HepG2 (cell line): ENCODE measurements at regions not wholly inside any gene's neighbourhood (a gene's known extent, or its start where the extent isn't known, plus 50 kb on each side); places are given as distances from the start of the nearest gene placed in this dataset.

ENCODE experiments used
- ATAC-seq: fragments of 200-7000 bp; cut with Tn5 transposase; 3 replicates; pipeline ENCODE4 v1.9.1; 2020; ENCODE audit warnings: mild to moderate bottlenecking, moderate library complexity
- BruUV-seq: library from RNA; stranded (reverse); fragments of 400-500 nt; replicated peaks from 2 replicates; lab custom pipeline; 2021; lab: Mats Ljungman, UMichigan
- CTCF ChIA-PET: fragments of 300-600 bp; formaldehyde crosslinking; extraction: SDS; loops from one replicate; lab custom pipeline; 2021; ENCODE audit warnings: low total read pairs, inconsistent platforms, low intra/inter-chr PET ratio; lab: Yijun Ruan, JAX
- POLR2A ChIA-PET: fragments of 350-600 bp; sonication (Branson Sonifier 250); formaldehyde crosslinking; loops from one replicate; lab custom pipeline; 2020; ENCODE audit warnings: antibody characterized with exemption, inconsistent platforms; lab: Yijun Ruan, JAX
- DNase-seq: peaks from one replicate; pipeline ENCODE4 v3.0.0-alpha.2; 2015; ENCODE audit warnings: low spot score
- FAIRE-seq: peaks from 3 replicates; lab custom pipeline; 2011; peaks lifted over from hg19 to GRCh38; lab: Jason Lieb, UNC
- H2AFZ ChIP-seq: one replicate; pipeline ENCODE4 v1.6.1; 2011; ENCODE audit warnings: low read length, inconsistent platforms
- H3K27ac ChIP-seq: fragments of 300-600 bp; 3 replicates; pipeline ENCODE4 v1.8.0; 2011; ENCODE audit warnings: mixed run types, mild to moderate bottlenecking, mixed read lengths, low read length, inconsistent platforms; ENCODE audit not compliant: insufficient read depth; ENCODE audit errors: extremely low read length
- H3K27me3 ChIP-seq, 2 experiments: fragments of 200-600 bp in 1 of 2; 2 replicates in 1 of 2; 3 replicates in 1 of 2; pipeline versions ENCODE4 v1.6.0 to v1.8.0; 2011; ENCODE audit warnings: low read length in 2 of 2, mild to moderate bottlenecking in 2 of 2, moderate library complexity in 2 of 2, inconsistent platforms in 1 of 2; ENCODE audit not compliant: insufficient read depth in 2 of 2, control insufficient read depth in 1 of 2
- H3K36me3 ChIP-seq, 2 experiments: fragments of 200-600 bp in 1 of 2; replicated peaks in 1 of 2; 2 replicates in 1 of 2; 3 replicates in 1 of 2; pipeline versions ENCODE4 v1.5.1 to v1.8.0; 2011; ENCODE audit warnings: low read length in 2 of 2, inconsistent platforms in 1 of 2; ENCODE audit not compliant: insufficient read depth in 2 of 2, control insufficient read depth in 1 of 2
- H3K4me1 ChIP-seq: 2 replicates; pipeline ENCODE4 v1.5.1; 2012; ENCODE audit warnings: low read length, inconsistent platforms; ENCODE audit not compliant: insufficient read depth
- H3K4me2 ChIP-seq: 2 replicates; pipeline ENCODE4 v1.6.0; 2011; ENCODE audit warnings: low read depth, low read length, inconsistent platforms
- H3K4me3 ChIP-seq, 3 experiments: fragments of 200-600 bp in 1 of 3; sonication (generic), shearing (Covaris generic) in 1 of 3; replicated peaks in 1 of 3; 2 replicates each; pipeline ENCODE4 v1.5.1; 2011 to 2016; ENCODE audit warnings: low read length in 3 of 3, inconsistent platforms in 2 of 3, low read depth in 2 of 3, mild to moderate bottlenecking in 2 of 3, control low read depth in 1 of 3, mixed read lengths in 1 of 3; ENCODE audit not compliant: insufficient read depth in 1 of 3
- H3K79me2 ChIP-seq: one replicate; pipeline ENCODE4 v1.6.1; 2011; ENCODE audit warnings: low read length, inconsistent platforms; ENCODE audit not compliant: insufficient read depth
- H3K9ac ChIP-seq: 2 replicates; pipeline ENCODE4 v1.6.0; 2011; ENCODE audit warnings: mild to moderate bottlenecking, low read depth, low read length, inconsistent platforms; ENCODE audit not compliant: insufficient read depth
- H3K9me3 ChIP-seq: 2 replicates; pipeline ENCODE4 v1.5.1; 2012; ENCODE audit warnings: mild to moderate bottlenecking, low read length
- H4K20me1 ChIP-seq: 2 replicates; pipeline ENCODE4 v1.6.0; 2011; ENCODE audit warnings: inconsistent platforms, mild to moderate bottlenecking, low read length, moderate library complexity; ENCODE audit not compliant: insufficient read depth
- CTCF ChIP-seq: sonication (generic); formaldehyde crosslinking; IDR thresholded peaks from 2 replicates; pipeline ENCODE4 v1.5.0; 2020; ENCODE audit warnings: mild to moderate bottlenecking, missing genetic modification reagents, moderate library complexity
- EZH2 ChIP-seq: conservative IDR thresholded peaks from 2 replicates; pipeline ENCODE4 v1.6.1; 2012; ENCODE audit warnings: mild to moderate bottlenecking, low read depth, low read length, moderate library complexity
- MLX ChIP-seq: IDR thresholded peaks from 2 replicates; pipeline ENCODE4 v1.6.1; 2016
- NR1H2 ChIP-seq: sonication (generic); formaldehyde crosslinking; IDR thresholded peaks from 2 replicates; pipeline ENCODE4 v1.8.1; 2022; ENCODE audit warnings: low read depth, missing genetic modification reagents, borderline replicate concordance
- PPARG ChIP-seq: conservative IDR thresholded peaks from 2 replicates; pipeline ENCODE4 v1.6.1; 2016; ENCODE audit warnings: missing biosample characterization, missing genetic modification reagents
- YY1 ChIP-seq: IDR thresholded peaks from 2 replicates; pipeline ENCODE4 v1.6.1; 2011; ENCODE audit warnings: low read length, low read depth, moderate library complexity, mild to moderate bottlenecking; ENCODE audit not compliant: insufficient read depth, insufficient replicate concordance
- ZMYM4 ChIP-seq: sonication (generic); formaldehyde crosslinking; IDR thresholded peaks from 2 replicates; pipeline ENCODE4 v1.8.1; 2023; ENCODE audit warnings: mild to moderate bottlenecking, missing genetic modification reagents
- ZNF543 ChIP-seq: sonication (generic); formaldehyde crosslinking; IDR thresholded peaks from 2 replicates; pipeline ENCODE4 v1.4.0; 2020; ENCODE audit warnings: mild to moderate bottlenecking, missing genetic modification reagents
- ZNF563 ChIP-seq: sonication (generic); formaldehyde crosslinking; IDR thresholded peaks from 2 replicates; pipeline ENCODE4 v1.8.0; 2022; ENCODE audit warnings: mild to moderate bottlenecking, moderate library complexity, missing genetic modification reagents
- WGBS: methylation state at CpG from one replicate; pipeline ENCODE4 v1.1.6; 2017; ENCODE audit warnings: low lambda C conversion rate; 5-methylcytosine and 5-hydroxymethylcytosine counted together
- in situ Hi-C: cut with HindIII; loops from 2 replicates; pipeline ENCODE4 v1.10.0; 2017; ENCODE audit warnings: low pct_unique_long_range_greater_than_20kb; ENCODE audit not compliant: extremely low pct_ligation_motif_present
- intact Hi-C: fragments of 100-400 bp; cut with micrococcal nuclease; formaldehyde crosslinking; loops from one replicate; pipeline ENCODE4 v1.10.0; 2022; ENCODE audit not compliant: unreplicated experiment

GRCh38 chr3:80308637-80309036 lies 540.8 kb upstream of the ROBO1 start:
- ChIA-PET CTCF (no interaction called here), POLR2A (no interaction called here)
- intact Hi-C loops: no loop called here
- H4K20me1 ChIP-seq: no peaks in the 10 kb centered on the region
- no peaks in the 10 kb centered on the region for H3K36me3 ChIP-seq
- FAIRE-seq (no peak), DNase-seq (no peak), ATAC-seq (no peak)
- H3K27ac ChIP-seq: no peak overlapping the region
- H2AFZ ChIP-seq: no peak overlapping the region
- in situ Hi-C loops: no loop called here
- H3K9me3 ChIP-seq: no peaks in the 10 kb centered on the region
- no peaks in the 10 kb centered on the region for H3K4me1 ChIP-seq
- no peaks in the 10 kb centered on the region for H3K79me2 ChIP-seq
- TF ChIP-seq EZH2 (no peak), ZNF543 (CRISPR knock-in tag) (no peak), ZNF563 (no peak), NR1H2 (CRISPR knock-in tag) (no peak)
- H3K9ac ChIP-seq: no peak overlapping the region
- no TSS peak for BruUV-seq
- H3K27me3 ChIP-seq: no peaks in the 10 kb centered on the region
- no peak overlapping the region for H3K4me3 ChIP-seq
- WGBS: 43% methylated on average over 8 of the region's 8 CpGs
- H3K4me2 ChIP-seq: no peak overlapping the region

- ChIA-PET POLR2A (no interaction called here), CTCF (no interaction called here)
- no TSS peak for BruUV-seq
- peak overlapping the region; percentile 34 for H3K4me2 ChIP-seq
- DNase-seq (no peak), ATAC-seq (peak; percentile 85), FAIRE-seq (no peak)
- H3K9me3 ChIP-seq: no peaks in the 10 kb centered on the region
- no peaks in the 10 kb centered on the region for H3K36me3 ChIP-seq
- peak overlapping the region in 1 of 3 experiments; percentile 13; a peak in 1 of 6 replicates for H3K4me3 ChIP-seq
- peak; percentile 14 for TF ChIP-seq YY1
- TF ChIP-seq ZMYM4 (CRISPR knock-in tag): peak; percentile 61
- no peak for TF ChIP-seq MLX
- no peak for TF ChIP-seq PPARG (CRISPR knock-in tag)
- peak; percentile 41 for TF ChIP-seq CTCF (CRISPR knock-in tag)
- no peaks in the 10 kb centered on the region for H3K27me3 ChIP-seq
- no peaks in the 10 kb centered on the region for H3K79me2 ChIP-seq
- intact Hi-C loops (no loop called here), in situ Hi-C loops (no loop called here)
- no peaks in the 10 kb centered on the region for H4K20me1 ChIP-seq
- no peaks in the 10 kb centered on the region for H3K4me1 ChIP-seq
- H3K27ac ChIP-seq: no peak overlapping the region
- 11% methylated on average over 6 of the region's 8 CpGs for WGBS
- no peak overlapping the region for H3K9ac ChIP-seq
- H2AFZ ChIP-seq: peak overlapping the region; percentile 16
These were observed 540.0 kb upstream of the ROBO1 start for GRCh38 chr3:80307844-80308243.
